HG02642 (cell line): ENCODE measurements at regions not wholly inside any gene's neighbourhood (a gene's known extent, or its start where the extent isn't known, plus 50 kb on each side); places are given as distances from the start of the nearest gene placed in this dataset.

ENCODE experiments used
- ATAC-seq: cut with Tn5 transposase; IDR thresholded peaks from one replicate; pipeline ENCODE4 v1.9.1; 2021; ENCODE audit warnings: mild to moderate bottlenecking; ENCODE audit not compliant: unreplicated experiment, poor library complexity

GRCh38 chr2:196338440-196338839, 167.1 kb upstream of the STK17B start:
- ATAC-seq = no peak

GRCh38 chr2:196341277-196341841, 170.0 kb upstream of the STK17B start:
- no peak for ATAC-seq

- no peak for ATAC-seq
These were observed 173.0 kb upstream of the STK17B start for GRCh38 chr2:196344397-196344796.

- no peak for ATAC-seq
These were observed 182.3 kb upstream of the STK17B start for GRCh38 chr2:196353717-196354116.

GRCh38 chr2:196354186-196354585, 182.8 kb upstream of the STK17B start:
- no peak for ATAC-seq

GRCh38 chr2:196356332-196356731, 185.0 kb upstream of the STK17B start:
- no peak for ATAC-seq

GRCh38 chr2:196360650-196361049, 189.3 kb upstream of the STK17B start:
- no peak for ATAC-seq

GRCh38 chr2:196361606-196362326, 190.4 kb upstream of the STK17B start:
- no peak for ATAC-seq

- ATAC-seq = no peak
These were observed 191.7 kb upstream of the STK17B start for GRCh38 chr2:196362973-196363549.

- ATAC-seq = no peak
These were observed 193.8 kb upstream of the STK17B start for GRCh38 chr2:196365145-196365544.

GRCh38 chr2:196365923-196366322, 194.5 kb upstream of the STK17B start:
- no peak for ATAC-seq

- ATAC-seq = no peak
These were observed 196.3 kb upstream of the STK17B start for GRCh38 chr2:196367633-196368032.

GRCh38 chr2:196368546-196369225, 197.3 kb upstream of the STK17B start:
- no peak for ATAC-seq

GRCh38 chr2:196369967-196370366, 198.6 kb upstream of the STK17B start:
- no peak for ATAC-seq

- no peak for ATAC-seq
These were observed 199.0 kb upstream of the STK17B start for GRCh38 chr2:196370381-196370780.

- no peak for ATAC-seq
These were observed 201.0 kb upstream of the STK17B start for GRCh38 chr2:196372276-196372809.

GRCh38 chr2:196372811-196373664, 201.7 kb upstream of the STK17B start:
- ATAC-seq = no peak

- peak; percentile 58 for ATAC-seq
These were observed 205.9 kb upstream of the STK17B start for GRCh38 chr2:196376984-196377877.

- ATAC-seq = no peak
These were observed 208.2 kb upstream of the STK17B start for GRCh38 chr2:196379600-196379999.
